ENCODE measurements at regions not wholly inside any gene's neighbourhood (a gene's known extent, or its start where the extent isn't known, plus 50 kb on each side); places are given as distances from the start of the nearest gene placed in this dataset.

DNA sequence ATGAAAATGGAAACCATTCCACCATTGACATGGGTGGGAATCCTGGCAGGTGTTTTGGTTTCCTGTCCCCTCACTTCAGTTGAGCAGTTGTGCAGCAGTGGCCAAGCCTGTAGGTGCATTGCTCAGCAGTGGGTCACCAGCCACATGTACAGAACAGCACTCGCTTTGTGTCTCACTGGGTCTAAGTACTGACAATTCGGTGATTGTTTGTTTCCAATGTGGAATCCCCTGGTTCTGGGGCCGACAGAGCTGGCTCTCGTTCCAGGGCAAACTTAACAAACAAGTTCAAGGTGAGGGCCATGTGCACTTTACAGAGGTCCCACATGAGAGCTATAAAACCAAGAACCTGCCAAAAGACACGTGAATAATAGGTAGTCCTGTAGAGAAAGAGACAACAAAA, 54.1 kb upstream of the SPATA13 start:
- no peaks in the 10 kb centered on the region for H3K4me1 ChIP-seq (ENCODE audit: control insufficient read depth in 1 of 2, insufficient read depth in 2 of 2, low read length in 2 of 2)
- H3K36me3 Mint-ChIP-seq, result no peaks in the 10 kb centered on the region
- TF ChIP-seq, protein P1, sequence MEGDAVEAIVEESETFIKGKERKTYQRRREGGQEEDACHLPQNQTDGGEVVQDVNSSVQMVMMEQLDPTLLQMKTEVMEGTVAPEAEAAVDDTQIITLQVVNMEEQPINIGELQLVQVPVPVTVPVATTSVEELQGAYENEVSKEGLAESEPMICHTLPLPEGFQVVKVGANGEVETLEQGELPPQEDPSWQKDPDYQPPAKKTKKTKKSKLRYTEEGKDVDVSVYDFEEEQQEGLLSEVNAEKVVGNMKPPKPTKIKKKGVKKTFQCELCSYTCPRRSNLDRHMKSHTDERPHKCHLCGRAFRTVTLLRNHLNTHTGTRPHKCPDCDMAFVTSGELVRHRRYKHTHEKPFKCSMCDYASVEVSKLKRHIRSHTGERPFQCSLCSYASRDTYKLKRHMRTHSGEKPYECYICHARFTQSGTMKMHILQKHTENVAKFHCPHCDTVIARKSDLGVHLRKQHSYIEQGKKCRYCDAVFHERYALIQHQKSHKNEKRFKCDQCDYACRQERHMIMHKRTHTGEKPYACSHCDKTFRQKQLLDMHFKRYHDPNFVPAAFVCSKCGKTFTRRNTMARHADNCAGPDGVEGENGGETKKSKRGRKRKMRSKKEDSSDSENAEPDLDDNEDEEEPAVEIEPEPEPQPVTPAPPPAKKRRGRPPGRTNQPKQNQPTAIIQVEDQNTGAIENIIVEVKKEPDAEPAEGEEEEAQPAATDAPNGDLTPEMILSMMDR (IDR thresholded peaks at IDR 0.05), result no peak
- H3K4me1 Mint-ChIP-seq, result no peaks in the 10 kb centered on the region
- H3K9me3 Mint-ChIP-seq, result peaks cover 0 to 2% (median 0%) of the 10 kb centered on the region in 7 donors
- H3K27me3 ChIP-seq (ENCODE audit: control insufficient read depth in 2 of 2, insufficient read depth in 2 of 2, low read length in 2 of 2), result no peaks in the 10 kb centered on the region
- H3K9ac ChIP-seq (ENCODE audit: insufficient read depth, low read length, poor library complexity, severe bottlenecking), result no peak overlapping the region
- H3K4me3 Mint-ChIP-seq, result no peak overlapping the region
- no peak overlapping the region for H2AFZ ChIP-seq (ENCODE audit: insufficient read depth, low read depth, low read length, poor library complexity, severe bottlenecking)
- peaks cover 3 to 15% (median 9%) of the 10 kb centered on the region in 3 donors for H3K27me3 Mint-ChIP-seq (ENCODE audit: low read depth in 3 of 3)
- no peaks in the 10 kb centered on the region for H3K79me2 ChIP-seq (ENCODE audit: insufficient read depth, low read length)
- H3K4me2 ChIP-seq (replicated peaks; ENCODE audit: extremely low read depth, low read length, poor library complexity, severe bottlenecking), result no peak overlapping the region
- H4K20me1 ChIP-seq (ENCODE audit: insufficient read depth, low read length), result no peaks in the 10 kb centered on the region
- WGBS (ENCODE audit: insufficient coverage), result 75% methylated on average over 5 of the region's 5 CpGs
- no peaks in the 10 kb centered on the region for H3K9me3 ChIP-seq (replicated peaks in 1 of 2; ENCODE audit: control insufficient read depth in 1 of 2, insufficient read depth in 1 of 2, low read length in 2 of 2)
- no peak overlapping the region for H3K4me3 ChIP-seq (replicated peaks in 1 of 3; ENCODE audit: low read depth in 2 of 3, low read length in 3 of 3)
- H3K27ac ChIP-seq (ENCODE audit: low read depth in 1 of 2, low read length in 2 of 2), result no peak overlapping the region
- DNase-seq, result no peak
- H3K27ac Mint-ChIP-seq, result no peak overlapping the region
- H3K36me3 ChIP-seq (replicated peaks in 1 of 2; ENCODE audit: control insufficient read depth in 1 of 2, insufficient read depth in 2 of 2, low read length in 2 of 2), result no peaks in the 10 kb centered on the region
- intact Hi-C loops (cut with micrococcal nuclease), result no loop called here

DNA sequence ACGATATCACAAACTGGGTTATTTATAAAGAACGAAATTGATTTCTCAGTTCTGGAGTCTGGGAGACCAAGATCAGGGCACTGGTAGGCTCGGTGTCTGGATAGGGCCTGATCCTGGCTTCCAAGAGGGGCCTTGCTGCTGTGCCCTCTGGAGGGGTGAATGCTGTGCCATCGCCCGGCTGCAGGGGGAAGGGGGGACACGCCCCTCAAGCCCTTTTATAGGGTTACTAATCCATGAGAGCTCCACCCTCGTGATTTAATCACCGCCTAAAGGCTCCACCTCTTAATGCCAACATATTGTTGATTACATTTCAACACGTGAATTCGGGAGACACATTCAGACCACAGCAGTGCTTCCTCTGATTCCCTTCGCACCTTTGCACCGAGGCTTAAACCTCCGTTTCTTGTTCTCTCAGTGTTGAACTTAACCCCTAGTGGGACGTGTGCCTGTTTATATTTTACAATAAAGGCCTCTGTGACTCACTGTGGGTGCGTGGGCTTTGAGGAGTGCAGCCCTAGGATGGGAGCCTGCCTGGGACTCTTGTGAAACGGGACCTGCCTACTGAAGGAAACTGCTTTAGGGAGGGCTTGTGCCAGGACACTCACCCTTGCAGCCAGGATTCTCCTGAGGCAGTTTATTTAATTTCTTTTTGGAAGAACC, 52.4 kb upstream of the SPATA13 start:
- Histone ChIP-seq H2AFZ (ENCODE audit: insufficient read depth, low read depth, low read length, poor library complexity, severe bottlenecking) (no peak overlapping the region), H3K79me2 (ENCODE audit: insufficient read depth, low read length) (no peaks in the 10 kb centered on the region), H3K9me3 (replicated peaks in 1 of 2; ENCODE audit: control insufficient read depth in 1 of 2, insufficient read depth in 1 of 2, low read length in 2 of 2) (no peaks in the 10 kb centered on the region), H4K20me1 (ENCODE audit: insufficient read depth, low read length) (no peaks in the 10 kb centered on the region), H3K4me3 (replicated peaks in 1 of 3; ENCODE audit: low read depth in 2 of 3, low read length in 3 of 3) (no peak overlapping the region), H3K4me2 (replicated peaks; ENCODE audit: extremely low read depth, low read length, poor library complexity, severe bottlenecking) (no peak overlapping the region), H3K27me3 (ENCODE audit: control insufficient read depth in 2 of 2, insufficient read depth in 2 of 2, low read length in 2 of 2) (no peaks in the 10 kb centered on the region), H3K9ac (ENCODE audit: insufficient read depth, low read length, poor library complexity, severe bottlenecking) (no peak overlapping the region), H3K4me1 (ENCODE audit: control insufficient read depth in 1 of 2, insufficient read depth in 2 of 2, low read length in 2 of 2) (no peaks in the 10 kb centered on the region), H3K36me3 (replicated peaks in 1 of 2; ENCODE audit: control insufficient read depth in 1 of 2, insufficient read depth in 2 of 2, low read length in 2 of 2) (no peaks in the 10 kb centered on the region), H3K27ac (ENCODE audit: low read depth in 1 of 2, low read length in 2 of 2) (no peak overlapping the region)
- Mint-ChIP-seq H3K4me3 (no peak overlapping the region), H3K36me3 (no peaks in the 10 kb centered on the region), H3K27me3 (ENCODE audit: low read depth in 3 of 3) (peaks cover 3 to 10% (median 9%) of the 10 kb centered on the region in 3 donors), H3K9me3 (peaks cover 0 to 2% (median 0%) of the 10 kb centered on the region in 7 donors), H3K4me1 (no peaks in the 10 kb centered on the region), H3K27ac (no peak overlapping the region)
- 92% methylated on average over 15 of the region's 16 CpGs for WGBS (ENCODE audit: insufficient coverage)
- intact Hi-C loops (cut with micrococcal nuclease), result no loop called here
- TF ChIP-seq, protein P1 (IDR thresholded peaks at IDR 0.05), result no peak
- no peak for DNase-seq
